ENCODE measurements at regions not wholly inside any gene's neighbourhood (a gene's known extent, or its start where the extent isn't known, plus 50 kb on each side); places are given as distances from the start of the nearest gene placed in this dataset.

GRCh38 chr1:84090447-84091245 lies 53.4 kb upstream of the PRKACB start:
- DNase-seq = no peak

DNA sequence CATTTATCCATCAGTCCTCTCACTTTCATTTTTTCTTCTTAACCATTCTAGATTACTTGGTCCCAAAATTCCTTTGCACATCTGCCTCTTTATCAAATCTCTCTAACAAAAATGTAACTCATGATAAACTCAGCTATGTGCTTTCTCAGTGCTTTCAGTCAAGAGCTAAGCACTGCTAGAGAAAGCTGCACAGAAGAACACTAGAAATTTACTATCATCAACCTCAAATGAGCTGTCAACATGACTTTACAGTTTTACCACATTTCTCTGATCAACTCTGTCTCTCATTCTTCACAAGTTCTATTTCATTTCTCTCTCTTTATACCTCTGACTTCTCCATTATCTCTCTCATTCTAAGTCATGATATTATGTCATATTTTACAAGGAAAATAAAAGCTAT lies 54.2 kb upstream of the PRKACB start:
- no peak for DNase-seq

- peak in 1 of 2 experiments; percentile 31 for DNase-seq
Observed at GRCh38 chr1:84089465-84089864, 54.6 kb upstream of the PRKACB start.

DNA sequence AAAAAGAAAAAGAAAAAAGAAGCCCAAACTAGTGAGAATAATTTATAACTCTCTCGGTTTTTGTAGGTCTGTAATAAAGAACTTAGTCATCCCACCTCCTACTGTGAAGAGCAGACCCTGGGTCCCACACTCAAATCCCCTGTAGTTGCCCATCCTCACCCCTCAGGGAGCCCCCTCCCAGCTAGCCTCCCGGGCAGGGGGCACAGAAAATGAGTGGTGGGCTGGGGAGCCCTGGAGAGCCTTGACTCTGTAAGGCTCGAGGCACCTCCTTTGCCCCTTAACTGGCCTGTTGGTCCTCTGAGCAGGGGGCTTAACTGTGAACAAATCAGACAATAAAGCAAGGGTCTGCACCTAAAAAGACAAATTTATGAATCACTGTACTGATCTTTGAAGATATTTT lies 57.5 kb upstream of the PRKACB start:
- DNase-seq = no peak

GRCh38 chr1:84086189-84086588 lies 57.9 kb upstream of the PRKACB start:
- peak in 1 of 2 experiments; percentile 8 for DNase-seq

DNA sequence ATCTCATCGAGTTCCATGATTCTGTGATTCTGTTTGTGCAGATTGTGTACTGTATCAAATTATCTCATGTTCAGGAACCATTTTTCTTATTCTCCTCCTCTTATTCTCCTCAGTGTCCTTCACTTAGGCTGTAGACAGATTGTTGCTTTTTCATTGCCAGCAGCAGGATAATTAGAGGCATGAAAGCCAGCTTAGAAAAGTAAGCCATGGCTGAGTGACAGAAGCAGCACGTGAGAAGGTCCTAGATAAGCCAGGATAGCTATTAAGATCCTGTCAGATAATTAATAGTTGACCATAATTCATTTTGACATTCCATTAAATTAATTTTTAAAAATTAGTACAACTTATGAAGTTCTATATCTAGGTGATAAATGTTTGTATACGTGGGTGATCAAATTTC lies 60.8 kb upstream of the PRKACB start:
- DNase-seq = peak; percentile 34 to 74

- DNase-seq = peak in 1 of 2 experiments; percentile 33
Observed at GRCh38 chr1:84078842-84079202, 65.2 kb upstream of the PRKACB start.

DNA sequence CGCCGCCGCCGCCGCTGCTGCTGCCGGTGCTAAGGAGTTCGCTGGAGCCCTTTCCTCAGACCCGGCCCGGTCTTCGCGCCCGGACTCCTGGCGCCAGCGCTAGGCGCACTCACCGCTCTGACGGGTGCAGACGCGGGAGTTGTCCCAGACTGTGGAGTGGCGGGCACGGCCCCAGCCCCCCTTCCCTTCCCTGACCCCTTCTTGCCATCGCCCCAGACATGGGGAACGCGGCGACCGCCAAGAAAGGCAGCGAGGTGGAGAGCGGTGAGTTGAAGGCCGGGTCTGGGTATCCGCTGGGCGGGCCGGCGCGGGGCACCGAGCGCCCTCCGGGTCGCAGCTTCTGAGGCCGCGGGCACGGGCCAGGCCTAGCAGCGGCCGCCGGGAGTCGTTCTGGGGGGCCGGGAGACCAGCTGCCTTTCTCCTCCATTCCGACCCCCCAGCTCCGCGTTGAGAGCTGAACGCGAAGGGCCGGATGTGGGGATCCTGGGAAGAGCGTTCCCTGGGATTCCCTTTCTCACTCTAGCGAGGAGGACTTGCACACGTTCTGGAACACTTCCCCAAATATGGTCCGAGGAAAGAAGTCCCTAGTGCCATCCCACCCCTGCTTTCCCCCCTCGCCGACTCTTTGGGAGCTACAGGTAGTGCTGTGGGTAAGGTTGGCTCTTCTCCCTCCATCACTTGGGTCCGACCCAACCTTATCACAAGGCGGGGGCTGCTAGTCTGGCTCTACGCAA lies 65.8 kb upstream of the PRKACB start:
- DNase-seq = peak in 1 of 2 experiments; percentile 35

DNA sequence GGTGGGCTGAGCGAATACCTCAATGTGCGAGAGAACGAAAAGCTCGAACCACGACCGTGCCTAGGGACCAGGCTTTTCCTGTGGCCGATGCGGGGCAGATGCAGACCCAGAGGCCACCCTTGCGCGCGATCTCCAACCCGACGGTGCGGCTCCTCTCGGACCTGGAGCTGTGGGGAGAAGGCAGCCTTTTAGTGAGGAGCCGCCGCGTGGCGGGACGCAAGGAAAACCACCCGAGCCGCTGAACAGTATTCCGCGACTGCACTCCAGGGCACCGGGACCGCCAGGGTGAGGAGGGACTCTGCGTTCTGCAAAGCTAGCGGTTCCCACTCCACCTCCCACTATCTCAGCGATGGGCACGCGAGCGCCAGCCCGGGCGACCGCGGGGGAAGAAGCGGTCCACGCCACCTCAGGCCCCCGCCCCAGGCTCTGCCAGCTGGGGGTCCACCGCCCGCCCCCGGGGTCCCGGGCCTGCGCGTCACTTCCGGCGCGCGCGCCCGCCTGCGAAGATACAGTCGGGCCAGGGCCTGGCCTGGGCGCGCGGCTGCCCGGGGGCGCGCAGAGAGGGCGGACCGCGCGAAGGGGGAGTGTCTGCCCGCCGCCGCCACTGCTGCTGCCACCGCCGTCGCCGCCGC lies 66.5 kb upstream of the PRKACB start:
- DNase-seq = peak; percentile 77 to 94

DNA sequence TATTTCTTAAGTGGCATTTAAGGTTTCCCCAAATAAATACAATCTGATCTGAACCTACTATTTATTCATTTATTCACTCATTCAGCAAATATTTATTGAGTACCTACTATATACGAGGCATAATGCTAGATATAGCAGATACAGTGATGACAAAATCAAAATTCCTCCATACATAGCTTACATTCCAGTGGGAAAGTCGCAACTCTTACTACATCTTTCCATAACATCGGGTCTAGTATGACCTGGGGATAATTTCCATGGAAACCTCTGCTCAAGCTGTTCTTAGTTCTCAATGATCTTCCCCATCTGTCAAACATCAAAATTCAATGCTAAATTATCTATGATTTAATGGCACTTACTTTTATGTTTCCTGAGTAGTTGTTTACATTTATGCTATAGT lies 70.8 kb upstream of the PRKACB start:
- DNase-seq = no peak

- DNase-seq = peak in 1 of 2 experiments; percentile 9
Observed at GRCh38 chr1:84069236-84069845, 70.4 kb upstream of the TTLL7 start.

DNA sequence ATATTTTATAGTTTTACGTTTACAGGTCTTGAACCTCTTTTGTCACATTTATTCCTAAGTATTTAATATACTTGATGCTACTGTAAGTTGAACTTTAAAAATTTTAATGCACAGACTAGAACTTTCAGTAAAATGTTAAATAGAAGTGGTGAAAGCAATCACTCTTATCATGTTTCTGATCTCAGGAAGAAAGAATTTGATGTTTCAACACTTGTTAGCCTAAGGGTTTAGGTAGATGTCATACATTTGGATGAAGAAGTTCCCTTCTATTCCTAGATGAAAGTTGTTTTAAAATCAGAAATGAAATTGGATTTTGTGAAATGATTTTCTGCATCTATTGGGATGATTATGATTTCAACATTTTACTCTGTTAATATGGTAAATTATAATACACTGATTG lies 63.6 kb upstream of the TTLL7 start:
- no peak for DNase-seq

GRCh38 chr1:84061336-84061735 lies 62.4 kb upstream of the TTLL7 start:
- no peak for DNase-seq

GRCh38 chr1:84060781-84061180 lies 61.8 kb upstream of the TTLL7 start:
- DNase-seq = no peak

- DNase-seq = no peak
Observed at GRCh38 chr1:84048820-84049219, 49.9 kb upstream of the TTLL7 start.
